ENCODE measurements at regions not wholly inside any gene's neighbourhood (a gene's known extent, or its start where the extent isn't known, plus 50 kb on each side); places are given as distances from the start of the nearest gene placed in this dataset.

DNA sequence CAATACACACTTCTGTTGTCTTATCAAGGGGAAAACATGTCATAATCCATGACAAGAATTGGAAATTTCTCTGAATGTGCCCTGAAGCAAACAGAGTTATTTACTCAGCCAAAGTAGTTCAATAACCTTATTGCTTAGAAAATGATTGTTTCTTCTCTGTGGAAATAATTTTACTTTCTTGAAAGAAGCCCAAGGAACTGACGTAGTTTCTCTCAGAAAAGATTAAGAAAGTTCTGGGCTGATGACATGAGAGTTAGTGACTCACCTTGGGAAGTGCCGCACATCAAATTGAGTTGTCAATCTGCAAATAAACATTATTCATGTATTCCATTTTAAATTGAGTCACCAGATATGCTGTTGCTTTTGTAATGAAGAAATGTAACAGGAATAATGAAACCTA, 418.6 kb upstream of the LRRC4C start:
- TF ChIP-seq ZNF274 (IDR thresholded peaks at IDR 0.05; ENCODE audit: low read depth, low read length) (no peak), SUZ12 (IDR thresholded peaks at IDR 0.05; ENCODE audit: extremely low read depth, insufficient read depth, insufficient read length) (no peak)

Measured in NT2/D1 (cell line).